Activated naive CD4-positive, alpha-beta T cell treated with Interleukin-2 at 50 U/mL for 16 hours (primary cell): ENCODE measurements at regions not wholly inside any gene's neighbourhood (a gene's known extent, or its start where the extent isn't known, plus 50 kb on each side); places are given as distances from the start of the nearest gene placed in this dataset.
"Not testable (repeated sequence)": the region's sequence is repeated elsewhere in the genome, so short reads cannot be mapped to it uniquely, and the experiment has no call there.

Source experiments
- DNase-seq: peaks from one replicate; pipeline ENCODE4 v3.0.0-alpha.2; 2020

- no peak for DNase-seq
Observed at GRCh38 chrX:65451663-65452062, 82.9 kb downstream of the LAS1L start.

- no peak for DNase-seq
Observed at GRCh38 chrX:65420154-65420553, 114.4 kb downstream of the LAS1L start.

- not testable (repeated sequence) for DNase-seq
Observed at GRCh38 chrX:65407662-65408061, 126.9 kb downstream of the LAS1L start.

GRCh38 chrX:65407157-65407626, 127.4 kb downstream of the LAS1L start:
- DNase-seq, result no peak

GRCh38 chrX:65406532-65406931, 128.1 kb downstream of the LAS1L start:
- peak; percentile 2 for DNase-seq

GRCh38 chrX:65392284-65392683, 142.3 kb downstream of the LAS1L start:
- DNase-seq, result no peak

GRCh38 chrX:65389120-65389519, 145.5 kb downstream of the LAS1L start:
- not testable (repeated sequence) for DNase-seq
